ENCODE measurements at regions not wholly inside any gene's neighbourhood (a gene's known extent, or its start where the extent isn't known, plus 50 kb on each side); places are given as distances from the start of the nearest gene placed in this dataset.

GRCh38 chr17:70254735-70255460, 85.6 kb downstream of the KCNJ2 start:
- TF ChIP-seq CTCF (IDR thresholded peaks at IDR 0.05; ENCODE audit: insufficient read depth, low read length) (no peak), SPI1 (IDR thresholded peaks at IDR 0.05; ENCODE audit: borderline replicate concordance, low read depth) (no peak), POLR2AphosphoS5 (IDR thresholded peaks at IDR 0.05; ENCODE audit: low read depth) (no peak)
- TF ChIP-seq, protein P1, sequence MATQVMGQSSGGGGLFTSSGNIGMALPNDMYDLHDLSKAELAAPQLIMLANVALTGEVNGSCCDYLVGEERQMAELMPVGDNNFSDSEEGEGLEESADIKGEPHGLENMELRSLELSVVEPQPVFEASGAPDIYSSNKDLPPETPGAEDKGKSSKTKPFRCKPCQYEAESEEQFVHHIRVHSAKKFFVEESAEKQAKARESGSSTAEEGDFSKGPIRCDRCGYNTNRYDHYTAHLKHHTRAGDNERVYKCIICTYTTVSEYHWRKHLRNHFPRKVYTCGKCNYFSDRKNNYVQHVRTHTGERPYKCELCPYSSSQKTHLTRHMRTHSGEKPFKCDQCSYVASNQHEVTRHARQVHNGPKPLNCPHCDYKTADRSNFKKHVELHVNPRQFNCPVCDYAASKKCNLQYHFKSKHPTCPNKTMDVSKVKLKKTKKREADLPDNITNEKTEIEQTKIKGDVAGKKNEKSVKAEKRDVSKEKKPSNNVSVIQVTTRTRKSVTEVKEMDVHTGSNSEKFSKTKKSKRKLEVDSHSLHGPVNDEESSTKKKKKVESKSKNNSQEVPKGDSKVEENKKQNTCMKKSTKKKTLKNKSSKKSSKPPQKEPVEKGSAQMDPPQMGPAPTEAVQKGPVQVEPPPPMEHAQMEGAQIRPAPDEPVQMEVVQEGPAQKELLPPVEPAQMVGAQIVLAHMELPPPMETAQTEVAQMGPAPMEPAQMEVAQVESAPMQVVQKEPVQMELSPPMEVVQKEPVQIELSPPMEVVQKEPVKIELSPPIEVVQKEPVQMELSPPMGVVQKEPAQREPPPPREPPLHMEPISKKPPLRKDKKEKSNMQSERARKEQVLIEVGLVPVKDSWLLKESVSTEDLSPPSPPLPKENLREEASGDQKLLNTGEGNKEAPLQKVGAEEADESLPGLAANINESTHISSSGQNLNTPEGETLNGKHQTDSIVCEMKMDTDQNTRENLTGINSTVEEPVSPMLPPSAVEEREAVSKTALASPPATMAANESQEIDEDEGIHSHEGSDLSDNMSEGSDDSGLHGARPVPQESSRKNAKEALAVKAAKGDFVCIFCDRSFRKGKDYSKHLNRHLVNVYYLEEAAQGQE (IDR thresholded peaks at IDR 0.05; ENCODE audit: insufficient replicate concordance, low read depth) = no peak

Data from HL-60 (cell line).